Right lobe of liver (tissue), 6 donors: ENCODE measurements at regions not wholly inside any gene's neighbourhood (a gene's known extent, or its start where the extent isn't known, plus 50 kb on each side); places are given as distances from the start of the nearest gene placed in this dataset.

Source experiments
- ATAC-seq, 4 donors: fragments of 200-7000 bp; cut with Tn5 transposase; one replicate each; pipeline ENCODE4 v1.9.1; 2020; ENCODE audit warnings: mild to moderate bottlenecking in 4 of 4, moderate library complexity in 4 of 4
- DNase-seq, 3 donors: peaks; one replicate each; pipeline ENCODE4 v3.0.0-alpha.2; 2020
- H3K27ac ChIP-seq, 3 donors: fragments of 200-600 bp; one replicate each; pipeline ENCODE4 v1.8.0; 2022
- H3K27me3 ChIP-seq, 2 donors: fragments of 200-600 bp; one replicate each; pipeline ENCODE4 v1.8.0; 2022
- H3K36me3 ChIP-seq, 4 donors: fragments of 200-600 bp; sonication (generic) in 1 of 4; one replicate each; pipeline versions ENCODE4 v1.5.1 to v1.8.0; 2017 to 2022; ENCODE audit warnings: control low read depth in 1 of 4
- H3K4me1 ChIP-seq, 4 donors: fragments of 200-600 bp; sonication (generic) in 1 of 4; one replicate each; pipeline versions ENCODE4 v1.5.1 to v1.8.0; 2017 to 2022; ENCODE audit warnings: control low read depth in 1 of 4
- H3K4me3 ChIP-seq, 3 donors: fragments of 200-600 bp; one replicate each; pipeline ENCODE4 v1.8.0; 2022
- H3K9me3 ChIP-seq, 4 donors: fragments of 200-600 bp; sonication (generic) in 1 of 4; one replicate each; pipeline versions ENCODE4 v1.5.1 to v1.8.0; 2017 to 2022; ENCODE audit warnings: control low read depth in 1 of 4
- CTCF ChIP-seq, 4 donors: fragments of 200-600 bp in 3 of 4; fragments of 450-650 bp in 1 of 4; IDR thresholded peaks; one replicate each; pipeline versions ENCODE4 v1.5.1 to v1.8.0; 2016 to 2022; ENCODE audit warnings: antibody characterized with exemption in 4 of 4, mild to moderate bottlenecking in 2 of 4
- POLR2A ChIP-seq: fragments of 450-650 bp; IDR thresholded peaks from one replicate; pipeline ENCODE4 v1.6.1; 2017; ENCODE audit warnings: antibody characterized with exemption, mild to moderate bottlenecking
- WGBS: methylation state at CpG from one replicate; pipeline ENCODE4 v1.1.6; 2018; ENCODE audit warnings: low coverage, low lambda C conversion rate; ENCODE audit not compliant: insufficient coverage; ENCODE audit errors: missing lambda C conversion rate; 5-methylcytosine and 5-hydroxymethylcytosine counted together
- intact Hi-C, 2 donors: fragments of 100-400 bp; cut with DNase I; formaldehyde crosslinking; loops; one replicate each; pipeline versions ENCODE4 v1.11.2 to v1.14.1; 2022
- donor health status: DM: no; HTN: yes; CAD: no.
- donor health status: DM: no; HTN: no; CAD: no.
- donor health status: DM: no; HTN: no; CAD: no.
- donor health status: DM: no; HTN: yes; CAD: no.
- donor health status: DM: no; HTN: yes; CAD: no.

- no peak for TF ChIP-seq POLR2A
- no peak for TF ChIP-seq CTCF (IDR thresholded peaks at IDR 0.05)
- no peaks in the 10 kb centered on the region for H3K9me3 ChIP-seq
- DNase-seq (no peak), ATAC-seq (no peak)
- 45% methylated on average over 4 of the region's 4 CpGs for WGBS
- H3K4me3 ChIP-seq = no peak overlapping the region
- H3K36me3 ChIP-seq = no peaks in the 10 kb centered on the region
- H3K27ac ChIP-seq = no peak overlapping the region
- intact Hi-C loops = no loop called here
- no peaks in the 10 kb centered on the region for H3K27me3 ChIP-seq
- no peaks in the 10 kb centered on the region for H3K4me1 ChIP-seq
These were observed 110.9 kb upstream of the MPPED2 start for GRCh38 chr11:30697032-30697431.

GRCh38 chr11:30684772-30685171 is 98.6 kb upstream of the MPPED2 start:
- Histone ChIP-seq H3K4me1 (no peaks in the 10 kb centered on the region), H3K4me3 (no peak overlapping the region), H3K27ac (no peak overlapping the region), H3K36me3 (no peaks in the 10 kb centered on the region), H3K9me3 (no peaks in the 10 kb centered on the region), H3K27me3 (no peaks in the 10 kb centered on the region)
- WGBS = 64% methylated on average over 2 of the region's 2 CpGs
- intact Hi-C loops = no loop called here
- DNase-seq (no peak), ATAC-seq (no peak)
- no peak for TF ChIP-seq CTCF (IDR thresholded peaks at IDR 0.05)
- TF ChIP-seq POLR2A = no peak

GRCh38 chr11:30683176-30683575 is 97.0 kb upstream of the MPPED2 start:
- no peak for TF ChIP-seq CTCF (IDR thresholded peaks at IDR 0.05)
- Histone ChIP-seq H3K4me3 (no peak overlapping the region), H3K4me1 (no peaks in the 10 kb centered on the region), H3K27me3 (no peaks in the 10 kb centered on the region), H3K9me3 (no peaks in the 10 kb centered on the region), H3K27ac (no peak overlapping the region), H3K36me3 (no peaks in the 10 kb centered on the region)
- 91% methylated on average over 1 of the region's 1 CpG for WGBS
- DNase-seq (no peak), ATAC-seq (no peak)
- intact Hi-C loops = no loop called here

GRCh38 chr11:30666817-30667216 is 80.7 kb upstream of the MPPED2 start:
- Histone ChIP-seq H3K36me3 (no peaks in the 10 kb centered on the region), H3K27ac (no peak overlapping the region), H3K4me1 (no peaks in the 10 kb centered on the region), H3K4me3 (no peak overlapping the region), H3K9me3 (no peaks in the 10 kb centered on the region), H3K27me3 (no peaks in the 10 kb centered on the region)
- DNase-seq (no peak), ATAC-seq (no peak)
- TF ChIP-seq CTCF (IDR thresholded peaks at IDR 0.05) (no peak), POLR2A (no peak)
- intact Hi-C loops = no loop called here
- 43% methylated on average over 2 of the region's 2 CpGs for WGBS

GRCh38 chr11:30665067-30665466 is 78.9 kb upstream of the MPPED2 start:
- 43% methylated on average over 5 of the region's 5 CpGs for WGBS
- Histone ChIP-seq H3K4me1 (no peaks in the 10 kb centered on the region), H3K27me3 (no peaks in the 10 kb centered on the region), H3K36me3 (no peaks in the 10 kb centered on the region), H3K4me3 (no peak overlapping the region), H3K9me3 (no peaks in the 10 kb centered on the region), H3K27ac (no peak overlapping the region)
- intact Hi-C loops = no loop called here
- TF ChIP-seq POLR2A = no peak
- no peak for DNase-seq
- no peak for ATAC-seq
